PC-3 (cell line): ENCODE measurements at regions not wholly inside any gene's neighbourhood (a gene's known extent, or its start where the extent isn't known, plus 50 kb on each side); places are given as distances from the start of the nearest gene placed in this dataset.

ENCODE experiments used
- CTCF ChIP-seq: fragments of 300-600 bp; sonication (generic); conservative IDR thresholded peaks from 2 replicates; pipeline ENCODE4 v1.5.1; 2017; ENCODE audit warnings: antibody characterized with exemption, low read depth, mild to moderate bottlenecking, low read length
- EZH2 ChIP-seq: fragments of 300-600 bp; sonication (generic); IDR thresholded peaks from one replicate; pipeline ENCODE4 v1.6.1; 2017; ENCODE audit warnings: antibody characterized with exemption, mild to moderate bottlenecking, low read length; ENCODE audit not compliant: unreplicated experiment
- EZH2phosphoT487 ChIP-seq: fragments of 300-600 bp; sonication (generic); IDR thresholded peaks from 2 replicates; pipeline ENCODE4 v1.6.1; 2018; ENCODE audit warnings: mild to moderate bottlenecking, antibody characterized with exemption, low read length, borderline replicate concordance

- TF ChIP-seq CTCF (no peak), EZH2phosphoT487 (no peak), EZH2 (no peak)
Observed at GRCh38 chr14:101460986-101461750, 100.1 kb upstream of the DIO3 start.
